Endothelial cell of umbilical vein (primary cell): ENCODE measurements at regions not wholly inside any gene's neighbourhood (a gene's known extent, or its start where the extent isn't known, plus 50 kb on each side); places are given as distances from the start of the nearest gene placed in this dataset.

Experiments
- BruUV-seq: library from RNA; stranded (reverse); fragments of 400-500 nt; replicated peaks from 2 replicates; lab custom pipeline; 2021; lab: Mats Ljungman, UMichigan
- CTCF ChIA-PET: fragments of 300-600, 350-600 bp; sonication (Branson Sonifier 250); formaldehyde crosslinking; loops from one replicate; lab custom pipeline; 2021; ENCODE audit warnings: antibody characterized with exemption, inconsistent platforms; lab: Charles Lee
- POLR2A ChIA-PET: fragments of 300-600, 350-600 bp; sonication (Branson Sonifier 250); formaldehyde crosslinking; loops from one replicate; lab custom pipeline; 2021; ENCODE audit warnings: antibody characterized with exemption, inconsistent platforms; lab: Charles Lee
- DNase-seq: peaks from one replicate; pipeline ENCODE4 v3.0.0-alpha.2; 2011; ENCODE audit warnings: low read depth, low spot score
- FAIRE-seq: peaks from 2 replicates; lab custom pipeline; 2011; peaks lifted over from hg19 to GRCh38; lab: Jason Lieb, UNC
- H2AFZ ChIP-seq: 2 replicates; pipeline ENCODE4 v1.6.0; 2012; ENCODE audit warnings: low read depth, low read length, control low read depth, inconsistent platforms
- H3K27ac ChIP-seq: 2 replicates; pipeline ENCODE4 v1.5.1; 2011; ENCODE audit warnings: low read depth, mild to moderate bottlenecking, control low read depth, low read length, moderate library complexity; ENCODE audit not compliant: insufficient read depth
- H3K27me3 ChIP-seq, 2 experiments: 2 replicates each; pipeline versions ENCODE4 v1.6.0 to v1.6.1; 2011; ENCODE audit warnings: low read length in 2 of 2, mixed read lengths in 1 of 2; ENCODE audit not compliant: control insufficient read depth in 2 of 2, insufficient read depth in 2 of 2
- H3K36me3 ChIP-seq, 2 experiments: 2 replicates in 1 of 2; 3 replicates in 1 of 2; pipeline ENCODE4 v1.5.1; 2011; ENCODE audit warnings: low read length in 2 of 2, mild to moderate bottlenecking in 1 of 2, moderate library complexity in 1 of 2; ENCODE audit not compliant: control insufficient read depth in 2 of 2, insufficient read depth in 2 of 2; ENCODE audit errors: extremely low read depth in 1 of 2
- H3K4me1 ChIP-seq: 3 replicates; pipeline ENCODE4 v1.5.1; 2011; ENCODE audit warnings: mild to moderate bottlenecking, low read length; ENCODE audit not compliant: control insufficient read depth, insufficient read depth; ENCODE audit errors: extremely low read depth
- H3K4me2 ChIP-seq: 2 replicates; pipeline ENCODE4 v1.6.1; 2011; ENCODE audit warnings: low read length, control low read depth, mixed read lengths; ENCODE audit not compliant: insufficient read depth
- H3K4me3 ChIP-seq, 3 experiments: fragments of 200-600 bp in 1 of 3; sonication (generic), shearing (Covaris generic) in 1 of 3; replicated peaks in 1 of 3; 2 replicates each; pipeline ENCODE4 v1.5.1; 2011 to 2016; ENCODE audit warnings: control low read depth in 3 of 3, low read length in 3 of 3, mild to moderate bottlenecking in 2 of 3, inconsistent platforms in 1 of 3, low read depth in 1 of 3, moderate library complexity in 1 of 3; ENCODE audit not compliant: insufficient read depth in 1 of 3
- H3K79me2 ChIP-seq: 2 replicates; pipeline ENCODE4 v1.6.0; 2012; ENCODE audit warnings: low read length, inconsistent platforms; ENCODE audit not compliant: control insufficient read depth, insufficient read depth
- H3K9ac ChIP-seq: replicated peaks from 2 replicates; pipeline ENCODE3; 2011; ENCODE audit warnings: low read length, control low read depth; ENCODE audit not compliant: insufficient read depth; ENCODE audit errors: extremely low read depth
- H3K9me1 ChIP-seq: replicated peaks from 3 replicates; pipeline ENCODE4 v1.6.0; 2011; ENCODE audit warnings: mild to moderate bottlenecking, low read length; ENCODE audit not compliant: control insufficient read depth, insufficient read depth; ENCODE audit errors: extremely low read depth
- H3K9me3 ChIP-seq: replicated peaks from 2 replicates; pipeline ENCODE4 v1.5.1; 2012; ENCODE audit warnings: low read length, inconsistent platforms; ENCODE audit not compliant: control insufficient read depth, insufficient read depth
- H4K20me1 ChIP-seq: replicated peaks from 2 replicates; pipeline ENCODE3; 2011; ENCODE audit warnings: mild to moderate bottlenecking, low read length; ENCODE audit not compliant: control insufficient read depth, insufficient read depth; ENCODE audit errors: extremely low read depth
- CTCF ChIP-seq, 2 donors: IDR thresholded peaks; 1 replicate in 1 of 2; 2 replicates in 1 of 2; pipeline ENCODE4 v1.5.1; 2011; ENCODE audit warnings: low read length in 2 of 2, mild to moderate bottlenecking in 2 of 2, moderate library complexity in 2 of 2, control low read depth in 1 of 2, inconsistent platforms in 1 of 2, low read depth in 1 of 2; ENCODE audit not compliant: insufficient read depth in 1 of 2; ENCODE audit errors: extremely low read depth in 1 of 2
- EZH2 ChIP-seq: IDR thresholded peaks from 2 replicates; pipeline ENCODE4 v1.6.1; 2012; ENCODE audit warnings: borderline replicate concordance, low read depth, mild to moderate bottlenecking, moderate library complexity, low read length, inconsistent platforms; ENCODE audit not compliant: severe bottlenecking
- FOS ChIP-seq: IDR thresholded peaks from 2 replicates; pipeline ENCODE4 v1.6.1; 2011; ENCODE audit warnings: mild to moderate bottlenecking, low read length, moderate library complexity, borderline replicate concordance; ENCODE audit not compliant: insufficient read depth
- GATA2 ChIP-seq: IDR thresholded peaks from 2 replicates; pipeline ENCODE4 v1.7.0; 2011; ENCODE audit warnings: low read depth, mild to moderate bottlenecking, moderate library complexity, mixed read lengths, low read length; ENCODE audit not compliant: insufficient read length, insufficient read depth
- JUN ChIP-seq: IDR thresholded peaks from 2 replicates; pipeline ENCODE4 v1.6.1; 2011; ENCODE audit warnings: borderline replicate concordance, low read depth; ENCODE audit not compliant: insufficient read length, insufficient read depth
- MAX ChIP-seq: IDR thresholded peaks from 2 replicates; pipeline ENCODE4 v1.6.1; 2011; ENCODE audit not compliant: insufficient read depth, insufficient read length
- MYC ChIP-seq: IDR thresholded peaks from one replicate; pipeline ENCODE4 v1.6.1; 2011; ENCODE audit warnings: mild to moderate bottlenecking, low read depth, low read length
- POLR2A ChIP-seq: IDR thresholded peaks from 2 replicates; pipeline ENCODE4 v1.6.1; 2012; ENCODE audit warnings: low read depth, mild to moderate bottlenecking, control low read depth, low read length
- POLR2AphosphoS5 ChIP-seq: IDR thresholded peaks from 2 replicates; pipeline ENCODE4 v1.6.1; 2012; ENCODE audit warnings: low read depth, mild to moderate bottlenecking, control low read depth, low read length, moderate library complexity; ENCODE audit not compliant: insufficient read depth
- dilution Hi-C: fragments of 300-500 bp; cut with MboI; formaldehyde crosslinking; loops from one replicate; pipeline ENCODE4 v1.15.0; 2019; ENCODE audit warnings: low sequenced_read_pairs; ENCODE audit not compliant: extremely low pct_ligation_motif_present
- intact Hi-C: fragments of 100-400 bp; cut with micrococcal nuclease; formaldehyde crosslinking; loops from one replicate; pipeline ENCODE4 v1.10.0; 2022

- Histone ChIP-seq H3K9me3 (no peaks in the 10 kb centered on the region), H3K4me3 (no peak overlapping the region), H3K79me2 (no peaks in the 10 kb centered on the region), H3K27me3 (no peaks in the 10 kb centered on the region), H2AFZ (no peak overlapping the region), H3K36me3 (no peaks in the 10 kb centered on the region), H4K20me1 (no peaks in the 10 kb centered on the region), H3K4me2 (no peak overlapping the region), H3K9ac (no peak overlapping the region), H3K27ac (no peak overlapping the region), H3K9me1 (no peaks in the 10 kb centered on the region), H3K4me1 (no peaks in the 10 kb centered on the region)
- dilution Hi-C loops, result no loop called here
- DNase-seq (no peak), FAIRE-seq (no peak)
- CTCF ChIA-PET, result no interaction called here
- BruUV-seq, result no TSS peak
- no peak for TF ChIP-seq MYC
- intact Hi-C loops, result no loop called here
- POLR2A ChIA-PET, result no interaction called here
Measured at GRCh38 chr6:163816441-163816840, 401.9 kb downstream of the QKI start.

GRCh38 chr6:163815796-163816195 is 401.3 kb downstream of the QKI start:
- intact Hi-C loops, result no loop called here
- H3K9ac ChIP-seq, result no peak overlapping the region
- H3K9me1 ChIP-seq, result no peaks in the 10 kb centered on the region
- H3K27me3 ChIP-seq, result no peaks in the 10 kb centered on the region
- no peaks in the 10 kb centered on the region for H4K20me1 ChIP-seq
- no peak overlapping the region for H3K4me3 ChIP-seq
- ChIA-PET POLR2A (no interaction called here), CTCF (no interaction called here)
- no peaks in the 10 kb centered on the region for H3K9me3 ChIP-seq
- H3K27ac ChIP-seq, result no peak overlapping the region
- H3K4me1 ChIP-seq, result no peaks in the 10 kb centered on the region
- no peaks in the 10 kb centered on the region for H3K36me3 ChIP-seq
- no TSS peak for BruUV-seq
- dilution Hi-C loops, result no loop called here
- no peak overlapping the region for H3K4me2 ChIP-seq
- no peak overlapping the region for H2AFZ ChIP-seq
- TF ChIP-seq JUN (no peak), POLR2AphosphoS5 (no peak), EZH2 (no peak), MYC (no peak), CTCF (IDR thresholded peaks at IDR 0.05; ENCODE audit: extremely low read depth in 1 of 2, insufficient read depth in 1 of 2, low read depth in 1 of 2, low read length in 2 of 2) (no peak), GATA2 (no peak), MAX (no peak), FOS (no peak), POLR2A (no peak)
- no peaks in the 10 kb centered on the region for H3K79me2 ChIP-seq
- no peak for DNase-seq
- no peak for FAIRE-seq
